CD14-positive monocyte (primary cell): ENCODE measurements at regions not wholly inside any gene's neighbourhood (a gene's known extent, or its start where the extent isn't known, plus 50 kb on each side); places are given as distances from the start of the nearest gene placed in this dataset.
A peak's percentile ranks its signal among the peaks of the same experiment; 100 is the strongest.

Source experiments
- DNase-seq, 3 donors: peaks; one replicate each; pipeline ENCODE4 v3.0.0-alpha.2; 2011 to 2022
- H2AFZ ChIP-seq: 2 replicates; pipeline ENCODE4 v1.6.0; 2012; ENCODE audit warnings: mild to moderate bottlenecking, low read depth, low read length, inconsistent platforms; ENCODE audit not compliant: insufficient read depth, poor library complexity, severe bottlenecking
- H3K27ac ChIP-seq, 2 donors: 1 replicate in 1 of 2; 2 replicates in 1 of 2; pipeline ENCODE4 v1.5.1; 2012 to 2013; ENCODE audit warnings: low read length in 2 of 2, control low read depth in 1 of 2, inconsistent platforms in 1 of 2, low read depth in 1 of 2, mild to moderate bottlenecking in 1 of 2
- H3K27me3 ChIP-seq, 2 donors: one replicate each; pipeline versions ENCODE4 v1.6.0 to v1.6.1; 2011 to 2013; ENCODE audit warnings: low read length in 2 of 2; ENCODE audit not compliant: control insufficient read depth in 2 of 2, insufficient read depth in 2 of 2
- H3K36me3 ChIP-seq, 2 donors: replicated peaks in 1 of 2; 1 replicate in 1 of 2; 2 replicates in 1 of 2; pipeline versions ENCODE4 v1.5.1 to v1.6.1; 2012 to 2013; ENCODE audit warnings: low read length in 2 of 2, control low read depth in 1 of 2, inconsistent platforms in 1 of 2, mild to moderate bottlenecking in 1 of 2; ENCODE audit not compliant: insufficient read depth in 2 of 2, control insufficient read depth in 1 of 2
- H3K4me1 ChIP-seq, 2 donors: 1 replicate in 1 of 2; 2 replicates in 1 of 2; pipeline versions ENCODE4 v1.5.1 to v1.6.1; 2012 to 2013; ENCODE audit warnings: low read length in 2 of 2, control low read depth in 1 of 2, inconsistent platforms in 1 of 2, mild to moderate bottlenecking in 1 of 2, moderate library complexity in 1 of 2; ENCODE audit not compliant: insufficient read depth in 2 of 2, control insufficient read depth in 1 of 2
- H3K4me2 ChIP-seq: replicated peaks from 2 replicates; pipeline ENCODE3; 2012; ENCODE audit warnings: low read length, moderate library complexity, mild to moderate bottlenecking; ENCODE audit not compliant: poor library complexity, severe bottlenecking; ENCODE audit errors: extremely low read depth
- H3K4me3 ChIP-seq, 3 experiments: fragments of 200-600 bp in 1 of 3; sonication (generic) in 1 of 3; replicated peaks in 1 of 3; 1 replicate in 2 of 3; 2 replicates in 1 of 3; pipeline ENCODE4 v1.5.1; 2011 to 2013; ENCODE audit warnings: low read length in 3 of 3, mild to moderate bottlenecking in 3 of 3, control low read depth in 2 of 3, low read depth in 2 of 3, inconsistent platforms in 1 of 3, moderate library complexity in 1 of 3
- H3K79me2 ChIP-seq: 2 replicates; pipeline ENCODE4 v1.6.0; 2012; ENCODE audit warnings: mild to moderate bottlenecking, control low read depth, inconsistent platforms, low read length, moderate library complexity; ENCODE audit not compliant: insufficient read depth
- H3K9ac ChIP-seq: 2 replicates; pipeline ENCODE4 v1.6.0; 2017; ENCODE audit warnings: low read length, mild to moderate bottlenecking; ENCODE audit not compliant: insufficient read depth, poor library complexity, severe bottlenecking
- H3K9me3 ChIP-seq, 2 donors: replicated peaks in 1 of 2; 1 replicate in 1 of 2; 2 replicates in 1 of 2; pipeline versions ENCODE4 v1.5.1 to v1.6.1; 2012 to 2013; ENCODE audit warnings: low read length in 2 of 2, control low read depth in 1 of 2; ENCODE audit not compliant: control insufficient read depth in 1 of 2, insufficient read depth in 1 of 2
- H4K20me1 ChIP-seq: 2 replicates; pipeline ENCODE4 v1.6.0; 2012; ENCODE audit warnings: mild to moderate bottlenecking, low read length, control low read depth, moderate library complexity; ENCODE audit not compliant: insufficient read depth
- H3K27ac Mint-ChIP-seq, 7 donors: one replicate each; pipeline ENCODE4 v1.8.0; 2020; ENCODE audit warnings: mild to moderate bottlenecking in 7 of 7, mixed read lengths in 7 of 7, moderate library complexity in 6 of 7, inconsistent platforms in 2 of 7
- H3K27me3 Mint-ChIP-seq, 3 donors: one replicate each; pipeline ENCODE4 v1.8.0; 2021 to 2022; ENCODE audit warnings: low read depth in 3 of 3, mild to moderate bottlenecking in 3 of 3, mixed read lengths in 3 of 3, moderate library complexity in 3 of 3, inconsistent platforms in 1 of 3
- H3K36me3 Mint-ChIP-seq, 2 donors: one replicate each; pipeline ENCODE4 v1.8.0; 2020; ENCODE audit warnings: mixed read lengths in 2 of 2, inconsistent platforms in 1 of 2, mild to moderate bottlenecking in 1 of 2
- H3K4me1 Mint-ChIP-seq: one replicate; pipeline ENCODE4 v1.8.0; 2020; ENCODE audit warnings: mild to moderate bottlenecking, mixed read lengths
- H3K4me3 Mint-ChIP-seq, 2 donors: one replicate each; pipeline ENCODE4 v1.8.0; 2020; ENCODE audit warnings: mild to moderate bottlenecking in 2 of 2, mixed read lengths in 2 of 2, moderate library complexity in 1 of 2
- H3K9me3 Mint-ChIP-seq, 7 donors: one replicate each; pipeline ENCODE4 v1.8.0; 2020 to 2022; ENCODE audit warnings: mixed read lengths in 7 of 7, mild to moderate bottlenecking in 6 of 7, moderate library complexity in 6 of 7, inconsistent platforms in 2 of 7
- CTCF ChIP-seq: fragments of 200-600 bp; IDR thresholded peaks from one replicate; pipeline ENCODE4 v1.8.0; 2022; ENCODE audit warnings: antibody characterized with exemption, mild to moderate bottlenecking
- WGBS: methylation state at CpG from one replicate; pipeline ENCODE4 v1.1.5; 2013; ENCODE audit warnings: missing lambda C conversion rate; ENCODE audit not compliant: insufficient coverage; 5-methylcytosine and 5-hydroxymethylcytosine counted together
- intact Hi-C, 2 donors: fragments of 100-400 bp; cut with micrococcal nuclease; formaldehyde crosslinking; loops; one replicate each; pipeline versions ENCODE4 v1.15.0 to v1.15.1; 2023

GRCh38 chr12:125211464-125211863 is 146.2 kb downstream of the AACS start:
- H3K4me1 Mint-ChIP-seq, result no peaks in the 10 kb centered on the region
- Histone ChIP-seq H2AFZ (no peak overlapping the region), H3K9ac (no peak overlapping the region), H3K4me3 (no peak overlapping the region), H3K27ac (no peak overlapping the region), H3K9me3 (no peaks in the 10 kb centered on the region), H3K4me1 (no peaks in the 10 kb centered on the region), H3K4me2 (no peak overlapping the region), H3K36me3 (no peaks in the 10 kb centered on the region), H4K20me1 (no peaks in the 10 kb centered on the region), H3K27me3 (peaks cover 0 to 2% of the 10 kb centered on the region in 2 donors), H3K79me2 (no peaks in the 10 kb centered on the region)
- H3K4me3 Mint-ChIP-seq, result no peak overlapping the region
- intact Hi-C loops, result no loop called here
- no peak for DNase-seq
- no peak for TF ChIP-seq CTCF
- H3K36me3 Mint-ChIP-seq, result no peaks in the 10 kb centered on the region
- H3K27ac Mint-ChIP-seq, result no peak overlapping the region
- peaks cover 7 to 34% (median 21%) of the 10 kb centered on the region in 3 donors for H3K27me3 Mint-ChIP-seq
- peaks cover 0 to 14% (median 8%) of the 10 kb centered on the region in 7 donors for H3K9me3 Mint-ChIP-seq
- WGBS, result 93% methylated on average over 4 of the region's 7 CpGs

- Histone ChIP-seq H3K36me3 (no peaks in the 10 kb centered on the region), H3K27me3 (peaks cover 0 to 2% of the 10 kb centered on the region in 2 donors), H3K9ac (no peak overlapping the region), H3K9me3 (peaks cover 0 to 3% of the 10 kb centered on the region in 2 donors), H3K27ac (no peak overlapping the region), H4K20me1 (no peaks in the 10 kb centered on the region), H2AFZ (no peak overlapping the region), H3K79me2 (no peaks in the 10 kb centered on the region), H3K4me2 (no peak overlapping the region), H3K4me1 (peaks cover 10% of the 10 kb centered on the region in 2 donors), H3K4me3 (no peak overlapping the region)
- 84% methylated on average over 3 of the region's 5 CpGs for WGBS
- intact Hi-C loops, result no loop called here
- Mint-ChIP-seq H3K27me3 (peaks cover 10 to 34% (median 32%) of the 10 kb centered on the region in 3 donors), H3K36me3 (no peaks in the 10 kb centered on the region), H3K27ac (peak overlapping the region in 1 of 7 donors; percentile 45), H3K4me3 (no peak overlapping the region), H3K9me3 (peaks cover 2 to 14% (median 8%) of the 10 kb centered on the region in 7 donors), H3K4me1 (peaks cover 9% of the 10 kb centered on the region)
- no peak for DNase-seq
- no peak for TF ChIP-seq CTCF
Observed at GRCh38 chr12:125214289-125214688, 149.1 kb downstream of the AACS start.
